ENCODE measurements at regions not wholly inside any gene's neighbourhood (a gene's known extent, or its start where the extent isn't known, plus 50 kb on each side); places are given as distances from the start of the nearest gene placed in this dataset.
"Not testable (repeated sequence)": the region's sequence is repeated elsewhere in the genome, so short reads cannot be mapped to it uniquely, and the experiment has no call there.

GRCh38 chr6:167208819-167209576 is 51.2 kb upstream of the GPR31 start:
- no peak for DNase-seq

- no peak for DNase-seq
Measured at GRCh38 chr6:167209577-167209975, 51.8 kb upstream of the GPR31 start.

- DNase-seq = no peak
Measured at GRCh38 chr6:167210375-167211294, 52.9 kb upstream of the GPR31 start.

GRCh38 chr6:167211295-167211648 is 53.5 kb upstream of the GPR31 start:
- no peak for DNase-seq

- no peak for DNase-seq
Measured at GRCh38 chr6:167211881-167212712, 54.3 kb upstream of the GPR31 start.

- DNase-seq = no peak
Measured at GRCh38 chr6:167212713-167213005, 54.9 kb upstream of the GPR31 start.

GRCh38 chr6:167214206-167214605 is 56.4 kb upstream of the GPR31 start:
- peak; percentile 23 for DNase-seq

- DNase-seq = not testable (repeated sequence)
Measured at GRCh38 chr6:167215429-167216250, 57.9 kb upstream of the GPR31 start.

GRCh38 chr6:167216390-167217050 is 58.7 kb upstream of the GPR31 start:
- DNase-seq = not testable (repeated sequence)

GRCh38 chr6:167217073-167217472 is 59.3 kb upstream of the GPR31 start:
- not testable (repeated sequence) for DNase-seq

GRCh38 chr6:167217951-167218759 is 60.4 kb upstream of the GPR31 start:
- DNase-seq = peak; percentile 8

- not testable (repeated sequence) for DNase-seq
Measured at GRCh38 chr6:167219079-167219478, 61.3 kb upstream of the GPR31 start.

GRCh38 chr6:167219967-167220512 is 62.3 kb upstream of the GPR31 start:
- DNase-seq = no peak

- no peak for DNase-seq
Measured at GRCh38 chr6:167221400-167222201, 63.8 kb upstream of the GPR31 start.

GRCh38 chr6:167225566-167226382 is 65.3 kb upstream of the UNC93A start:
- not testable (repeated sequence) for DNase-seq

- DNase-seq = no peak
Measured at GRCh38 chr6:167226383-167226685, 64.8 kb upstream of the UNC93A start.

GRCh38 chr6:167226791-167227190 is 64.3 kb upstream of the UNC93A start:
- no peak for DNase-seq

- no peak for DNase-seq
Measured at GRCh38 chr6:167227984-167228383, 63.1 kb upstream of the UNC93A start.

GRCh38 chr6:167229586-167229985 is 61.5 kb upstream of the UNC93A start:
- no peak for DNase-seq

Measured in midbrain (tissue), 1 donor.